ENCODE measurements at regions not wholly inside any gene's neighbourhood (a gene's known extent, or its start where the extent isn't known, plus 50 kb on each side); places are given as distances from the start of the nearest gene placed in this dataset.

- H3K36me3 Mint-ChIP-seq (ENCODE audit: low read depth), result no peaks in the 10 kb centered on the region
These were observed 2396.8 kb upstream of the C9orf72 start for GRCh38 chr9:29969856-29970647.

DNA sequence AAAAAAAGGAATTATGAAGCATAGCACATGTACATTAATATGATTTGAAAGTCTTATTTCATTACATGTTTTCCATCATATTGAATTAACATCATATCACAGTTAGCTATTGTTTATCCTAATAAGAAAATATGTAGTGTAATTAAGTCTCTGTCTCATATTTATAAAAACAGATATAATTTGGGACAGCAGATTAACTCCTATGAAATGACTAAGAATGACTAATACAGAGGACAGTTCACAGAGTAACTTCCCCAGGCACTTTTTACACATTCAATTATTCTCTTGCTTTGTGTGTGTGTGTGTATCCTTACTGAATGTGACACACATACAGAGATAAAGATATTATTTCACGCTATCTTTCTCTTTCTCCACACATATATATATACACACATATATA is 2400.9 kb upstream of the C9orf72 start:
- no CpG with 5 or more reads among the region's 1 CpG for WGBS, 2 experiments (ENCODE audit: insufficient coverage in 1 of 2, insufficient read length in 1 of 2)
- TF ChIP-seq, protein P1, sequence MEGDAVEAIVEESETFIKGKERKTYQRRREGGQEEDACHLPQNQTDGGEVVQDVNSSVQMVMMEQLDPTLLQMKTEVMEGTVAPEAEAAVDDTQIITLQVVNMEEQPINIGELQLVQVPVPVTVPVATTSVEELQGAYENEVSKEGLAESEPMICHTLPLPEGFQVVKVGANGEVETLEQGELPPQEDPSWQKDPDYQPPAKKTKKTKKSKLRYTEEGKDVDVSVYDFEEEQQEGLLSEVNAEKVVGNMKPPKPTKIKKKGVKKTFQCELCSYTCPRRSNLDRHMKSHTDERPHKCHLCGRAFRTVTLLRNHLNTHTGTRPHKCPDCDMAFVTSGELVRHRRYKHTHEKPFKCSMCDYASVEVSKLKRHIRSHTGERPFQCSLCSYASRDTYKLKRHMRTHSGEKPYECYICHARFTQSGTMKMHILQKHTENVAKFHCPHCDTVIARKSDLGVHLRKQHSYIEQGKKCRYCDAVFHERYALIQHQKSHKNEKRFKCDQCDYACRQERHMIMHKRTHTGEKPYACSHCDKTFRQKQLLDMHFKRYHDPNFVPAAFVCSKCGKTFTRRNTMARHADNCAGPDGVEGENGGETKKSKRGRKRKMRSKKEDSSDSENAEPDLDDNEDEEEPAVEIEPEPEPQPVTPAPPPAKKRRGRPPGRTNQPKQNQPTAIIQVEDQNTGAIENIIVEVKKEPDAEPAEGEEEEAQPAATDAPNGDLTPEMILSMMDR (conservative IDR thresholded peaks at IDR 0.05), result no peak
- H3K27me3 ChIP-seq (ENCODE audit: control insufficient read depth, insufficient read depth, low read length, poor library complexity, severe bottlenecking), result no peaks in the 10 kb centered on the region
- no peak for DNase-seq
- H3K4me3 ChIP-seq (ENCODE audit: low read length), result no peak overlapping the region
- H3K36me3 ChIP-seq (ENCODE audit: control insufficient read depth, insufficient read depth, low read length), result no peaks in the 10 kb centered on the region
- Mint-ChIP-seq H3K36me3 (ENCODE audit: low read depth) (no peaks in the 10 kb centered on the region), H3K27me3 (ENCODE audit: insufficient read depth) (no peaks in the 10 kb centered on the region), H3K27ac (no peak overlapping the region), H3K4me1 (peaks cover 2% of the 10 kb centered on the region), H3K4me3 (no peak overlapping the region), H3K9me3 (peaks cover under 1% of the 10 kb centered on the region)
- H3K27ac ChIP-seq (ENCODE audit: low read depth, low read length), result no peak overlapping the region
- no peak overlapping the region for H3K9ac ChIP-seq (ENCODE audit: extremely low read depth, low read length, poor library complexity, severe bottlenecking)
- peaks cover 4% of the 10 kb centered on the region for H3K9me3 ChIP-seq (ENCODE audit: control insufficient read depth, low read length)
- H3K4me1 ChIP-seq (ENCODE audit: control insufficient read depth, insufficient read depth, low read length), result no peaks in the 10 kb centered on the region

More at GRCh38 chr9:29969856-29970647, 2396.8 kb upstream of the C9orf72 start:
- Histone ChIP-seq H3K36me3 (ENCODE audit: control insufficient read depth, insufficient read depth, low read length) (no peaks in the 10 kb centered on the region), H3K9ac (ENCODE audit: extremely low read depth, low read length, poor library complexity, severe bottlenecking) (no peak overlapping the region), H3K4me1 (ENCODE audit: control insufficient read depth, insufficient read depth, low read length) (no peaks in the 10 kb centered on the region), H3K9me3 (ENCODE audit: control insufficient read depth, low read length) (peaks cover 4% of the 10 kb centered on the region), H3K27me3 (ENCODE audit: control insufficient read depth, insufficient read depth, low read length, poor library complexity, severe bottlenecking) (no peaks in the 10 kb centered on the region), H3K27ac (ENCODE audit: low read depth, low read length) (no peak overlapping the region), H3K4me3 (ENCODE audit: low read length) (no peak overlapping the region)
- Mint-ChIP-seq H3K9me3 (peaks cover 2% of the 10 kb centered on the region), H3K4me1 (no peaks in the 10 kb centered on the region), H3K4me3 (no peak overlapping the region), H3K27me3 (ENCODE audit: insufficient read depth) (no peaks in the 10 kb centered on the region), H3K27ac (no peak overlapping the region)
- DNase-seq, result no peak
- WGBS, 2 experiments (ENCODE audit: insufficient coverage in 1 of 2, insufficient read length in 1 of 2), result 84 to 89% methylated on average over 3 to 15 of the region's 15 CpGs
- TF ChIP-seq, protein P1 (conservative IDR thresholded peaks at IDR 0.05), result no peak

DNA sequence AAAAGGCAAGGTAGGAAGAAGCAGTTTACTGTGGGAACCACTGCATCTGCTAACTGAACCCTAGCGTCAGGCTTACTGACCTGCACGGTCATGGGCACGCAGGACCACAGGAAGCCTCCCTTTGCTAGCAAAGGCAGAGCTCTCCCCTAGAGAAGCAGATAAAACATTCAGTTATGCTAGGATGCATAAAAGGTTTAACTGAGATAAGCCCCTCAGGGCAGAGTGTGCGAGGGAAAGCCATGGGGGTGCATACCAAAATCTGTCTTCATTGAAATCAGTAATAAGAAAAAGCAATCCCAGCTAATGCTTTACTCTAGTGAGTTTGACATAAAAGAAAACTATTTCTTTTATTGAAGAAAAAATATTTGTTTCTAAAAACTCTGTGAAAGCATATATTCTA is 2403.7 kb upstream of the C9orf72 start:
- no peak overlapping the region for H3K4me3 Mint-ChIP-seq
- Histone ChIP-seq H3K4me3 (ENCODE audit: low read length) (no peak overlapping the region), H3K9me3 (ENCODE audit: control insufficient read depth, low read length) (no peaks in the 10 kb centered on the region), H3K27ac (ENCODE audit: low read depth, low read length) (no peak overlapping the region), H3K36me3 (ENCODE audit: control insufficient read depth, insufficient read depth, low read length) (no peaks in the 10 kb centered on the region), H3K4me1 (ENCODE audit: control insufficient read depth, insufficient read depth, low read length) (no peaks in the 10 kb centered on the region), H3K27me3 (ENCODE audit: control insufficient read depth, insufficient read depth, low read length, poor library complexity, severe bottlenecking) (no peaks in the 10 kb centered on the region), H3K9ac (ENCODE audit: extremely low read depth, low read length, poor library complexity, severe bottlenecking) (no peak overlapping the region)
- H3K27ac Mint-ChIP-seq, result no peak overlapping the region
- no peaks in the 10 kb centered on the region for H3K9me3 Mint-ChIP-seq
- no peaks in the 10 kb centered on the region for H3K27me3 Mint-ChIP-seq (ENCODE audit: insufficient read depth)
- no peaks in the 10 kb centered on the region for H3K36me3 Mint-ChIP-seq (ENCODE audit: low read depth)
- peaks cover 2% of the 10 kb centered on the region for H3K4me1 Mint-ChIP-seq
- WGBS, 2 experiments (ENCODE audit: insufficient coverage in 1 of 2, insufficient read length in 1 of 2), result 82 to 83% methylated on average over 2 to 4 of the region's 4 CpGs
- TF ChIP-seq, protein P1 (conservative IDR thresholded peaks at IDR 0.05), result no peak
- no peak for DNase-seq
